NCI-H2107 treated with DMSO at 0.1 percent for 48 hours (cell line): ENCODE measurements at regions not wholly inside any gene's neighbourhood (a gene's known extent, or its start where the extent isn't known, plus 50 kb on each side); places are given as distances from the start of the nearest gene placed in this dataset.

Experiments
- DNase-seq: peaks from one replicate; lab custom pipeline; 2025; ENCODE audit not compliant: unreplicated experiment; lab: John Stamatoyannopoulos, UW

DNA sequence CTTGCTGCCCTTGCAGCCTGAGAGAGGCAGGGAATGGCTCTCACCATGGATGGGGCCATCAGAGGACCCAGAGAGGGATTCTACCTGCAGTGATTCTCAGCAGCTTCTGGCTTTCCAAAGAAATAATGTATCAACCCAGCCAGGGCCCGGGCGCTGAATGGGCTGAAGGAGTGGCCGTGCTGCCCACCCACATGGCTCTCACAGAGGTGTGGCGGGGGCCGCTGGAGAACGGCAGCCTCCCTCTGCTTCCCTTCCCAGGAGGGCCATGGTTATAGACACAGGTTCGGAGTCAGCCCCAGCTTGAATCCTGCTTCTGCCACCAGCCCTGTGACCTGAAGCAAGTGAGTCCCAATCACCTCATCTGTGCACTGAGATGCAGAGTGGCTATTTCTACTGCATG is 82.7 kb downstream of the THAP12 start:
- DNase-seq: no peak

DNA sequence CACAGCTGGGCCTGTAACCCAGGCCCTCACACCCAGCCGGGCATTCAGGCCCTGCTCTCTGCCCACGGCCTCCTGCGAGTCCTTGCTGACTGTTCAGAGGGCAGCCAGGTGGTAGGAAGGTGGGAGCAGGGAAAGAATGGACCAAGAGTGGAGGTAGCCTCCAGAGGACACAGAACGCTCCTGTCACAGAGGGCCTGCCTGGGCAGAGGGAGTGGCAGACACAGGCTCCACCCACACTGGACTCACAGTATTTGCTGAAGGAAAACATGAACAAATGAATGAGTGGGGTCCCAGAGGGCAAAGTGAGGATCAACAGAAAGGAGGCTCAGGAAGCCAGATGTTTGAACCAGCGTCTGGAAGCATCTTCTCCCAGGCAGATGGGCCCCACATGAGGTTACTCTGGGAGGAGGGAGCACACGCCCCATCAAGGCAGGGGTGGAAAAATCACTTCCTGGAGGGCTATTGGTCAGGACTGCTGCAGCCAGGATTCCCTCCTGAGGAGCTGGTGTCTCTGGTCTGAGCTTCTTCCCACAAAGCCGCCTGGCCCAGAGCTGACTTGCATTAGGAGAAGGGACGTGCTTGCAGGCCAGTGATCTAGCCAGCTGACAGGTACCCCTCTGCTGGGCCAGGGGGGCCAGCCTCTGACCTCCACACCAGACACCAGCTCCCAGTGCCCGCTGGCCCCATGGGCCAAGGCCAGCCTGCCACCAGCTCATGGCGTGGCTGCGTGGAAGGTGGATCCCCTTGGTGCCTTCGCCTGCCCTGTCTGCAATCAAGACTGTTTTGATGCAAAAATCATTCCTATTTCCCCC is 84.0 kb downstream of the THAP12 start:
- DNase-seq: no peak

DNA sequence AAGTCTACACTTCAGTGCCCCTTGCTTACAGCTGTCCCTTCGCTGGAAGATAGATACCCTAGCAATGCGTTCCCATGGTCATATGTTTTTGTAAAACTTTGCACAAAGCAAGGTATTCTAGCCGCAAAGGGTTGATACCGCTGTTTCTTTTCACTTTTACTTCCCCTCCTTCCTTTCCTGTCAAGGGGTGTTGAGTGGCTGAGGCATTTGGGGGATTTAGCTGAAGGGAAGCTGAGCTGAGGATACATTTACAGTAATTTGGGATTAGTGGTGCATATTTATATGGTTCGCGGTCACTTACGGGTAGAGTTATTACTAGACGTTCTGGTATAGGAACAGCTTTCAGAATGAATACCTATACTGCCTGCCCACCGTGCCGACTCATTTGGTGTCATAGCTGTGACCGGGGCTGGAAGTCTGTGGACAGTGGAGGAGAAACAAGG is 86.9 kb upstream of the WNT11 start:
- no peak for DNase-seq

DNA sequence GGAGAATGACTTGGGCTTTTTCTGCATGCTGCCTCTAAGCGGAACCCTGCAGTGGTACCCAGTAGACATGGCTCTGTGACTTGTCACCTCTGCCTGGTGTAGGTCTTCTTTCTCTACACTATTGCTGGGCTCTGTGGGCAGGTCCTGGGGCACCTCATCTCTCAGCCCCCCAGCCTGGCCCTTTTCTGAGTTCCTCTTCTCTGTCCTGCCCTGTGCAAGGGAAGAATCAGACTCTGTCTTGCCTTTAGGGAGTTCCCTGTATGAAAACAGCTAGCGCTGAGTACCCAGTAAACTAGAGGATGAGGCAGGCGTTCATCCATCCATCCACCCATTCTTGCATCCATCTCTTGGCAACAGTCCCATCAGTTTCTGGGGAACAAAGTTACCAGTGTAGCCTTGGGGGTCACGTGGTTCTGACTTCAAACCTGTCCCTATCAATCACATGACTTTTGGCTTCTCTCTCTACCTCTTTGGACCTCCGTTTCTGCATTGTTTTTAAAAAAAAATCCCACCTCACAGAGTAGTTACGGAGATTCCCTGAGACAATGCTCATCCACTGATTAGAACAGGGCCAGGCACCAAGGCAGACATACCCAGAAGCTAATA is 86.4 kb upstream of the WNT11 start:
- no peak for DNase-seq

DNA sequence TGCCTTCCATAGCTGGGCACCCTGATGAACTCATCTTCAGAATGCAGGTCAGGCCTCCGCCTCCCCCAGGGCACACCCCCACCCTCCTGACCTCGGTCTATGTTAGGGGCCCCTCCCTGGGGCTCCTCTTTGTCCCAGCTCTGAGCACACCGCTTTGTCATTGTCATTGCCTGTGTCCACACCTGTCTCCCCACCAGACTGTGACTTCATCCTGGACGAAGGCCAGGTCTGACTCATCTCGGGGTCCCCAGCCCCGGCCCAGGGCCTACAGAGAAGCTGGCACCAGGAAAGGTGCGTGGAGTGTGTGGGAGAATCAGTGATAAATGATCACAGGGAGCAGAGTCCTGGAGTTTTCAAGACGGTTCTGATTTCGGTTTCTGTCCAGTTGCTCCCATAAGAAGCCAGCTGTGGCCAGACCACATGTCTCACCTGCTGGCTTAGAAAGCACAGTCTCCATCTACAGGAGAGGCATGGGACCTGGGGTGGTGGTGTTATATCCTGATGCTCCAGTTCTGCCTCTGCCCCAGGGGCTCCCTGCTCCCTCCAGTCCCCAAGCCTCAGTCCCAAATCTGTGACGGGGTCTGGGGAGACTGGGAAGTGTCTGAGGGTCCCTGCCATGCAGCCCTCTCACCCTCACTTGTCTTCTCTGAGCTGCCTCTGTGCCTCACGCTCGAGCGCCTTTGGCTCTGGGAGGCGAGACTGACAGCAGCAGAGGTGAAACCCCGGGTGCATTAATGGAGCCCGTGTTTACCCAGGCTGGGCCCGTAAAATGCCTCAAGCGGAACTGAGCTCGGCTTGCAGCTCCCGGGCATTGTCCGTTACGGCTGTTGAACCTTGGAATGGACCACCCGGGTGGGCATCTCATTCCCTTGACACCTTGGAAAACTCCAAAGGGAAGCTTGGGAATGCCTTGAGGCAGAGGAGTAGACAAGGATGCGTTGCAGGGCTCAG is 85.5 kb upstream of the WNT11 start:
- DNase-seq: peak; percentile 37

DNA sequence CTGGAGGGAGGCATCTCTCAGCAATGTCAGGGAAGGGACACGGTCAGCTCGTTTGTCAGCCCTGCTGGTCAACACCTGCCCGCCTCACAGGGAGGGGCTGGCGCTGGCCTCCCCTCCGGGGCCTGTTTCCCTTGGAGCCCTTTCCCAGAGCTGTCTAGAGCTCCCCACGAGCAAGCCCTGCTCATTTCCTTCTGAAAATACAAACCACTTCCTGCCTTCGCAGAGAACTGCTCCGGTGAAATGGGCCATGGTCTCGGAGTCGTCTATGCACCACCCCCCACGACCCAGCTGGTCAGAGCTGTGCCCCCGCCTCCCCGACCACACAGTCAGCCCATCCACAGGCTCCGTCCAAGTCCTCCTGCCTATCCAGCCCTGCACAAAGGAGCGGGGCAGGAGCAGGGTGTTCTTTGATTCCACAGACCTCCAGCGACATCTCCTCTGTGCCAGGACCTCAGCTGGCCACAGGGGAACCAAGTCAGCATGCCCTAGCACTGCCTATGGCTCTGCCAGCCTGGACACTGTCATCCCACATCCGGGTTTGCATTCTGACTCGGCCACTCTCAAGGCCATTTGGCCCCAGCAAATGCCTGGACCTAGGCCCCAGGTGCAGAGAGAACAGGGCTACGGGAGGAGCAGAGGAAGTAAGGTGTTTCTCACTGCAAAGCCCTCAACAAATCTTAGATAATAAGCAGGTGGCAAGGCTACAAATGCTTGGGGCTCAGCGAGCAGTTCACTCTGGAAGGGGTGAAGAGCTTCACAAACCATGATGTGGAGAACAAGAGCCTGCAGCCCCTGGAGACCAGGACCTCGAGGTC is 82.1 kb upstream of the WNT11 start:
- DNase-seq: no peak

DNA sequence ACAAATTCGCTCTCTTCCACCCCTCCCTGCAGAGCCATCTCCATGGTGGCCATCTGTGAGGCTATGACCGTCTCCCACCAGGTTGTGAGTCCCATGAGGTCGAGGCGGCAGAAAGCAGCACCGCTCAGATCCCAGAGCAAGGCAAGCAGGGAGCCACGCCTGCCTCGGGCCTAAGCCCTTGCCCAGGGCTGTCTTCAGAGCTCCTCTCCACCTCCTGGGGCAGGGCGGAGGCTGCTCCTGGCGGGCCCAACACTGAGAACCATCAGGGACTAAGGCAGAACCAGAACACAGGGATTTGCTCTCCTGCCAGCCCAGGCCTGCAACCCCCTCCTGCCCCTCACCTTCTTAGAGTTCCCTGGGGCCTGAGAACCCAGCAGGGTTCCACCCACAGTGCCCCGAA is 80.9 kb upstream of the WNT11 start:
- no peak for DNase-seq

DNA sequence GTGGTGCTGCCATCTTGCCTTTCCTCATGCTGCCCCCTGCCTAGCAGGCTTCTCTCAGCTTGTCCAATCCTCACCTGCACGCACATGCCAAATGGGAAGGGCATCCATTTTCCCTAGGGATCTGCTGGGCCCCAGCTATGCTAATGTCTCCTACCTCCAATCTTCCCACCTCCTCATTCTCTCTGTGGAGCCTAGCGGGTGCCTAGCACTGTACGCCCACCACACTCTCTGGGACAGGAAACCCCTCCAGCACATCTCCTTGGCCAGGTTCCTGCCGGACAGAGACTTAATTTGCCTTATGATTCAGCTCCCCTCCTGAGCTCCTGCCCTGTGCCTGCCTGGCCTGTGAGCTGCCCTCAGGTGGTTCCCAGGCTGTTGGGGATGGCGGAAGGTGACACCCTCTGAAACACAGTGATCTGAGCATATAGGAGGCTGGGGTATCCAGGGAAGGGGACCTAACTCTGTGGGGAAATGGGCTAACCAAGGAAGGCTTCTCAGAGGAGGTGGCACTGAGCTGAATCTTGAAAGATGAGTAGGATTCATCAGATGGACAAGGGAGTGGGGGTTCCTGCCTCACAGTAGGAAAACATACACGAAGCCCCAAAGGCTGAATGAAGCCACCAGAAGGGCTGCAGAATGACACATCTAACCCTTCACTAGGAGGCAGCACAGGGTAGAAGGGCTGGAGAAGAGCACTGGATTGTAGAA is 79.2 kb upstream of the WNT11 start:
- no peak for DNase-seq

DNA sequence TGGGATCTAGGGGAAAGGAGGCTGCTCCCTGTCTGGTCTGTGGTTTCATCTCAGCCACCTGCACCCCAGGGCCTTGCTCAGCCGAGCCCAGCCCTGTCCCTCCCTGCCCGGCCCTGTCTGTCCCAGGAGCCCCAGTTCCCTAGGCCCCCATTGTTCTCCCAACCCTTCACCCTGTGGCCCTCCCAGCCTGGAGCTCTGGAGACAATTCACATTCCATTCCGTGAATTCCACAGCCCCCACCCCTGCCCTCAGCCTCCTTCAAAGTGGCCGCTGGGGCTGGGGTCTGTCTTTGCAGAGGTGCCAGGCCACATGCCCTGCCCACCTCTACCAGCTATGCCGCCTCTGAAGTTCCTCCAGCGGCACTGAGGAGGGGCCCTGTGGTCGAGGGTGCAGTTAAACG is 77.9 kb upstream of the WNT11 start:
- no peak for DNase-seq

DNA sequence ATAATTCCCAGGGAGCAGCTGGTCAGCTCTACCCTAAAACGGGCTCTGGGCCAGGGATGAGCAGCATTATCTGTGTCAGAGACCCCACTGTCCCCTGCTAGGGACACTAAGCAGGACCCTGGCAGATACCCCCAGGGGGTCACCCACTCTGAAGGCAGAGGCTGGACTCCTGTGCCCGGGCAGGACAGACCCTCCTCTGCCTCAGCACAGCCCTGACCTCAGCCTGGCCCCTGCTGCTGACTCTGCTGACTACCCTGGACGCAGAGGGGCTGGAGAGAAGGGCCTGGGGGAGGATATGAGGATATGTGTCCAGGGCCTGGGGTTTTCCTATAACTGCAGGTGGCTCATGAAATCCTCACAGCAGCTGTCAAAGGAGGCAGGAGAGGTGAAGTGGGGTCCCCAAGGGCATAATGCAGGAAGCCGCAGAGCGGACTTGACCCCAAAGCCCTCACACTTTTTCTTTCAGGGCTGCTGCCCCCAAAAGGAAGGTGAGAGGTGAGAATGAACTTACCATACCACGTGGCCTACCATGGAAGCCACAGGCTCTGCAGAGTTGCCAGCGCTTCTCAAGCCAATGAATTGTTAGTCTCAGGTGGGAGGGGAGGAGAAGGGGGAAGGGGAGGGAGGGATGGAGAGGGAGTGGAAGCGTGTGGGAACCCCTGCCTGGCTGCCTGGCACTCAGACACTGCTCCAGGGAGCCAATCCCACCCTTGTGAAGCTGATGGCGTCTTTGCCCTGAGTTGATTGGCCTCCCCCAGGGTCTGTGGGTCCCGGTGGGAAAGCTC is 76.7 kb upstream of the WNT11 start:
- no peak for DNase-seq

DNA sequence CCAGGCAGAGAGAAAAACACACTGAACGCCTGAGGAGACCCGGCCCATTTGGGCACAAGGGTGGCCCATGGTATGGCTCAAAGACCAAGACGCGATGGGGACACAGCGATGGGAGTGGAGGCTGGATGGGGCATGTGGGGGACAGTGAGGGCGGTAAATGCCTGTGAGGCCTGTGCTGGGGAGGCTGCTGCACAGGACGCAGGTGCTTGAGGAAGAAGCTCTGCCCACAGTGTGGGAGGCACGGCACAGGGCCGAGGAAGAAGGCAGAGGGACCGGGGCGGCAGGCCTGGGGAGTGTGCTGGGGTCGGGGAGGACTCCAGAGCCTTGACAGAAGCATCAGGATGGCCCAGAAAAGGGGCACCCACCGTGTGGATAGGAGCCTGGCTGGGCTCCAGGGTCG is 75.9 kb upstream of the WNT11 start:
- DNase-seq: no peak

DNA sequence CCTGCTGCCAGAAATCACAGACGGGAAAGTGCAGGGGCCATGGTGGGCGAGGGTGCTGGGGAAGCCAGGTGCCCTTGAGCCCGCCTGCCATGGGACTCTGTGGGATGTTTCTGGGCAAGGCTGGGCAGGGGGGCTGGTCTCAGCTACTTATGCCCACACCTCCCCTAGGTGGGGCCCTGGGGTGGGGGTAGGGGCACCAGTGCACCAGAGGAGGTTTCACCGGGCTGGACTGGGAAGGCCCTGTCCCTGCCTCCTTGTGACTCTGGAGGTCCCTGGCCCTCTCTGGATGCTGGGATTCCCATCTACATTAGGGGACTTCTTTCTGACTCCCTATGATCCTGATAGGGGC is 75.2 kb upstream of the WNT11 start:
- no peak for DNase-seq

DNA sequence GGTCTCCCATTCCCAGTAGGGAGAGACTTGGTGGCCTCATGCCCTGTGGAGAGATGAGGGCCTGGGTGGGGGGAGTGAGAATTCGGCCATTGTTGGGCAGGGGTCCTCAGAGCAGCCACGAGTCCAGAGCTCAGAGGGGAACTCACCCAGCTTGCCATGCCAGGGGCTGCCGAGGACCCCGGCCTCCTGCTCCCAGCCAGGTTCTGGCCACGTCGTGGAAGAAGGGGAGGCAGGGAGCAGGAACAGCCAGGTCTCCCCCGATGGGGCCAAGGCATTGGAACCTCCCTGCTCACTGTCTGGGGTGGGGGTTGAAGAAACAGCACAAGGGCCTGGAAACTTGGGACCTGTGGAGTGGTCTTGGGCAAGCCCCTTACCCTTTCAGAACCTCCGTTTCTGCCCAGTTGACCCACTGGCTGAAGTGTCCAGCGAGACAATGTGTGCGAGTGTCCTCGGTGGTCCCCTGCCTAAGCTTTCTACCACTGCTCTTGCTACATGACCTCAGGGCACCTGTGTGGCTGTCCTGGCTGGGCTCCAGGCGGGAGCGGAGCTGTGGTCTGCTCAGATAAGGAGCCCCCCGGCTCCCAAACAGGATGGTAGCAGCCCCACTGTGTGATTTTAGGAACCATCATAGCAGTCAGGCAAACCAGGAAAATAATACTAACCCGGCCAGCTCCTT is 74.7 kb upstream of the WNT11 start:
- no peak for DNase-seq

DNA sequence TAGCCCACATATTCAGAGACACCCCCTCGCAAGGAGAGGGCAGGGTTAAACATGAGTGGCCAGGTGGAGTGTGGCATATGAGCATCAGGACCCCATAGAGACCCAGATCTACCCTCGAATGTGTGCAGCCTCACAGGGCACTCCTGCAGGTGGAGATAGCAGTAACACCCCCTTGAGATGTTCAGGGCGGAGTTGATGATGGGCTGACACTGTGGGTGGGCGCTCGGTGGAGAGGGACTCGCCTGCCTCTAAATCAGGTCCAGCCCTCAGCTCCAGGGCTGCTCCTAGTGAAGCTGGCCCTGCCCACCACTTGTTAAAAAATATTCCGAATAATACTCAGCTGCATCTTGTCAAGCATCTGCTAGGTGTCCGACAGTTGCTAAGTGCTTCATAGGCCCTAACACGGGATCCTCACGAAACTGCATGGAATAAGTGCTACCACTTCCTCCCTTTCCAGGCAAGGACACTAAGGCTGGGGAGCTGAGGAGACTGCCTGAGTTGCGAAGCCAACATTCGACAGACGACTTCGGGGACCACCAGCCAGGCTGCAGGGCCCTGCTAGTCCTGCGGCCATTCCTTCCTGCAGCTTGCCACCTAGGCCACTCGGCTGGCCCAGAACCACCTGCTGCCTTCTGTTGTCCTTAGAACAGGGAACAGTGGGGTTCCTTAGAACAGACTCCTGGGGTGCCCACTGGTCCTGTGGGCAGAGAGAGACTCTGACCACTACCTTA is 74.0 kb upstream of the WNT11 start:
- no peak for DNase-seq

DNA sequence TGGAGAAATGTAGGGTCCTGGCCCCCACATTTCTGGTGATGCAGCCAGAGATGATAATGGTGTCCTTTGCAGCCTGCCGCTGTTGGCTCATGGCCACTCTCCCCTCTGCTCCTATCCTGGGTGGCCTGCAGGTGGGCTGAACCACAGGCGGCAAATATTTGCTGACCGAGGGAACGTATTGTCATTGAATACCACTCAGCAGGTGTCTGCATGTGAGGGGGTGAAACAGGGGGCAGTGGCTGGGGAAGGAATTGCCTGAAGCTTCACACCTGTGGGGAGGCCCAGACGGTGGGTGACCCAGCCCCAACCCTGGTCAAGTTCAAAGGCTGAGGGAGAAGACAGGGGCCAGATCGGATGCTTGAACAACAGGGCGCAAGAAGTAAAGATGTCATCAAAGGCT is 73.3 kb upstream of the WNT11 start:
- DNase-seq: no peak

DNA sequence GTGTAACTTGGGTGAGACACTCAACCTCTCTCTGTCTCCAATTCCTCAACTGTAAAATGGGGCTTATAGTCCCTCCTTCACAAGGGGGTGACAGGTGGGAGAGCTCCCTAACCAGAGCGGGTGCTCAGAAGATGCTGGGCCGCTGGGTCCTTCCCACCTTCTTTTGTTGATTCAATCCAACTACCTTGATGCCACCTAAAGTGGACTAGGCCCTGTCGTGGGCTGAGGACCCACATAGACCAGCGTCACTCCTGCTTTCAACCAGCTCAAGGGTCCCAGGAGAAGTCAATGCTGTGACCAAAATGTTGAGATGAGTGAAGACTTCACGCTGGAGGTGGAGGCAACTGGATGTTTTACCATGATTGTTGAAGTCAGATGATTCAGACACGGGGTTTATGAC is 72.7 kb upstream of the WNT11 start:
- no peak for DNase-seq

DNA sequence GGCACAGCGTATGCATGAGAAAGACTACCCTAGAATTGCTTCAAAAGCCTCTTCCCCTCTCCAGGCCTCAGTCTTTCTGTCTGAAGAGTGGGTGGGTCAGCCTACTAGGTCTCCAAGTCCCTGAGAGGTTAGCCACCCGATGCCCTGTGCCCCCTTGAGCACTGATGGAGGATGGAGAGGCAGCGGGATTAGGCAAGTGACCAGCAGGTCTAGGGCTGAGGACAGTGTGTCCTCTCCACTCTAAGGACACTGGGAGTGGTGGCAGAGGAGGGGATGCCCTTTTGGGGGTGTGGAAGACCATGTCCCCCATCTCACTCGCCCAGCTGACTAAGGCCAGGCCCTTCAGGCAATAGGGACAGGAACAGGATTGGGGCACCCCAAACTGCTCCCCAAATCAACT is 72.2 kb upstream of the WNT11 start:
- no peak for DNase-seq
